T-cell (primary cell): ENCODE measurements at regions not wholly inside any gene's neighbourhood (a gene's known extent, or its start where the extent isn't known, plus 50 kb on each side); places are given as distances from the start of the nearest gene placed in this dataset.

Experiments
- ATAC-seq, 4 experiments: fragments of 200-7000 bp in 3 of 4; fragments of 150-1000 bp in 1 of 4; cut with Tn5 transposase; replicated peaks in 1 of 4; 1 replicate in 3 of 4; 2 replicates in 1 of 4; pipeline ENCODE4 v1.10.0; 2021; ENCODE audit warnings: moderate library complexity in 3 of 4, mild to moderate bottlenecking in 2 of 4, moderate number of reproducible peaks in 1 of 4
- CTCF ChIA-PET, 2 donors: fragments of 300-600 bp; sonication (Branson Sonifier 250); formaldehyde crosslinking; loops; one replicate each; lab custom pipeline; 2022; ENCODE audit warnings: antibody characterized with exemption in 2 of 2; lab: Charles Lee
- POLR2A ChIA-PET, 2 donors: fragments of 300-600 bp; sonication (Branson Sonifier 250); formaldehyde crosslinking; loops; one replicate each; lab custom pipeline; 2022; ENCODE audit warnings: antibody characterized with exemption in 2 of 2; lab: Charles Lee
- DNase-seq, 35 experiments: peaks; one replicate each; pipeline versions ENCODE4 v3.0.0 to v3.0.0-alpha.2; 2013 to 2023
- H3K27ac ChIP-seq: one replicate; pipeline ENCODE4 v1.5.1; 2013; ENCODE audit warnings: low read length
- H3K27me3 ChIP-seq, 2 experiments: replicated peaks in 1 of 2; 1 replicate in 1 of 2; 2 replicates in 1 of 2; pipeline versions ENCODE4 v1.6.1 to v1.7.0; 2013; ENCODE audit warnings: low read length in 1 of 2, mixed read lengths in 1 of 2; ENCODE audit not compliant: control insufficient read depth in 2 of 2, insufficient read depth in 2 of 2; ENCODE audit errors: extremely low read depth in 1 of 2
- H3K36me3 ChIP-seq, 2 donors: 1 replicate in 1 of 2; 2 replicates in 1 of 2; pipeline versions ENCODE4 v1.6.1 to v1.7.0; 2013; ENCODE audit warnings: low read length in 1 of 2; ENCODE audit not compliant: control insufficient read depth in 2 of 2, insufficient read depth in 1 of 2; ENCODE audit errors: extremely low read depth in 1 of 2
- H3K4me1 ChIP-seq, 2 experiments: 1 replicate in 1 of 2; 2 replicates in 1 of 2; pipeline versions ENCODE4 v1.6.1 to v1.7.0; 2013; ENCODE audit warnings: low read length in 2 of 2, mixed read lengths in 1 of 2; ENCODE audit not compliant: insufficient read depth in 2 of 2, control insufficient read depth in 1 of 2; ENCODE audit errors: extremely low read depth in 1 of 2
- H3K4me3 ChIP-seq, 2 donors: 1 replicate in 1 of 2; 2 replicates in 1 of 2; pipeline versions ENCODE4 v1.5.1 to v1.7.0; 2013; ENCODE audit warnings: mild to moderate bottlenecking in 2 of 2, low read length in 1 of 2, moderate library complexity in 1 of 2; ENCODE audit not compliant: control insufficient read depth in 1 of 2; ENCODE audit errors: extremely low read depth in 1 of 2
- H3K9me3 ChIP-seq: 2 replicates; pipeline ENCODE4 v1.7.0; 2013
- H3K27ac Mint-ChIP-seq, 2 donors: one replicate each; pipeline ENCODE4 v1.8.0; 2020 to 2021; ENCODE audit warnings: mild to moderate bottlenecking in 2 of 2, mixed read lengths in 2 of 2
- H3K27me3 Mint-ChIP-seq, 2 donors: one replicate each; pipeline ENCODE4 v1.8.0; 2021 to 2022; ENCODE audit warnings: mixed read lengths in 2 of 2
- H3K36me3 Mint-ChIP-seq: one replicate; pipeline ENCODE4 v1.8.0; 2021; ENCODE audit warnings: mixed read lengths
- H3K4me1 Mint-ChIP-seq, 3 donors: one replicate each; pipeline ENCODE4 v1.8.0; 2020 to 2022; ENCODE audit warnings: mixed read lengths in 3 of 3, mild to moderate bottlenecking in 1 of 3
- H3K4me3 Mint-ChIP-seq, 3 donors: one replicate each; pipeline ENCODE4 v1.8.0; 2020 to 2022; ENCODE audit warnings: mild to moderate bottlenecking in 3 of 3, mixed read lengths in 3 of 3, moderate library complexity in 3 of 3
- H3K9me3 Mint-ChIP-seq, 3 donors: one replicate each; pipeline ENCODE4 v1.8.0; 2020 to 2022; ENCODE audit warnings: mixed read lengths in 3 of 3
- WGBS: methylation state at CpG from one replicate; pipeline ENCODE4 v1.1.5; 2013; ENCODE audit warnings: missing lambda C conversion rate; ENCODE audit not compliant: insufficient coverage; 5-methylcytosine and 5-hydroxymethylcytosine counted together

GRCh38 chr2:236985761-236986339, 99.8 kb upstream of the COPS8 start:
- H3K27ac Mint-ChIP-seq: no peak overlapping the region
- no peak overlapping the region for H3K4me3 ChIP-seq
- peaks cover 10 to 19% (median 16%) of the 10 kb centered on the region in 3 donors for H3K9me3 Mint-ChIP-seq
- H3K9me3 ChIP-seq: no peaks in the 10 kb centered on the region
- no peak for DNase-seq
- no peaks in the 10 kb centered on the region for H3K36me3 Mint-ChIP-seq
- 87% methylated on average over 6 of the region's 7 CpGs for WGBS
- H3K27me3 ChIP-seq: peaks cover 0 to 21% of the 10 kb centered on the region in 2 experiments
- no peaks in the 10 kb centered on the region for H3K4me1 ChIP-seq
- CTCF ChIA-PET: interaction anchor here in 1 of 2 donors (0.7 kb wide), 1 partner anchor 20 kb away, joined by 3 read pairs; no protein-coding TSS in a partner anchor
- peaks cover 15 to 33% of the 10 kb centered on the region in 2 donors for H3K27me3 Mint-ChIP-seq
- no peaks in the 10 kb centered on the region for H3K36me3 ChIP-seq
- no peak overlapping the region for H3K27ac ChIP-seq
- no peaks in the 10 kb centered on the region for H3K4me1 Mint-ChIP-seq
- H3K4me3 Mint-ChIP-seq: no peak overlapping the region
- ATAC-seq: no peak
- POLR2A ChIA-PET: no interaction called here

- ChIA-PET POLR2A (no interaction called here), CTCF (no interaction called here)
- H3K36me3 Mint-ChIP-seq: no peaks in the 10 kb centered on the region
- peaks cover 0 to 20% of the 10 kb centered on the region in 2 experiments for H3K27me3 ChIP-seq
- H3K4me1 ChIP-seq: no peaks in the 10 kb centered on the region
- no peak overlapping the region for H3K27ac Mint-ChIP-seq
- peaks cover 16 to 33% of the 10 kb centered on the region in 2 donors for H3K27me3 Mint-ChIP-seq
- no peaks in the 10 kb centered on the region for H3K36me3 ChIP-seq
- WGBS: 69% methylated on average over 3 of the region's 10 CpGs
- H3K9me3 Mint-ChIP-seq: peaks cover 10 to 19% (median 16%) of the 10 kb centered on the region in 3 donors
- no peaks in the 10 kb centered on the region for H3K4me1 Mint-ChIP-seq
- H3K4me3 ChIP-seq: no peak overlapping the region
- no peak overlapping the region for H3K4me3 Mint-ChIP-seq
- DNase-seq (no peak), ATAC-seq (no peak)
- no peak overlapping the region for H3K27ac ChIP-seq
- H3K9me3 ChIP-seq: no peaks in the 10 kb centered on the region
Measured at GRCh38 chr2:236986524-236987330, 99.0 kb upstream of the COPS8 start.

DNA sequence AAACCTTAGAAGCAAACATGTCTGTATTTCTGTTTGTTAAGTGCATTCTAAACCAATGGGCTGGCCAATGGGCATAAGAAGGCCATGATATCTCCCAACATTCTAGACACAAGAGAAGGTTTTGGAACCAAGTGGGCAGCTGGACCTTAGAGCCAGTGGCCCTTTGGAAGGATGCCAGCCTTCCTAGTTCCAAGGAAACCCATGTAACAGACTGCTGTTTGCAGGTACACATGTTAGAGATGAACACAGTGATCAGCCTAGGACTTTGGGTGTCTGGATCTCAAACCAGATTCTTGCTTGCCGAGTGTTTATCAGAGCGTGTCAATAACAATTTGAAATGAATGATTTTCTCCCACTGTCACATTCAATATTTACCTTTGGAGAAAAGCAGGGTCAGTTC, 97.5 kb upstream of the COPS8 start:
- H3K9me3 Mint-ChIP-seq: peaks cover 3 to 10% (median 7%) of the 10 kb centered on the region in 3 donors
- H3K9me3 ChIP-seq: no peaks in the 10 kb centered on the region
- no peak overlapping the region for H3K4me3 Mint-ChIP-seq
- no peak for ATAC-seq
- no peaks in the 10 kb centered on the region for H3K4me1 ChIP-seq
- WGBS: no CpG with 5 or more reads among the region's 2 CpGs
- no peaks in the 10 kb centered on the region for H3K4me1 Mint-ChIP-seq
- H3K36me3 Mint-ChIP-seq: no peaks in the 10 kb centered on the region
- no peak for DNase-seq
- POLR2A ChIA-PET: no interaction called here
- peaks cover 24 to 42% of the 10 kb centered on the region in 2 donors for H3K27me3 Mint-ChIP-seq
- peaks cover 0 to 18% of the 10 kb centered on the region in 2 experiments for H3K27me3 ChIP-seq
- H3K36me3 ChIP-seq: no peaks in the 10 kb centered on the region
- H3K27ac ChIP-seq: no peak overlapping the region
- CTCF ChIA-PET: no interaction called here
- H3K27ac Mint-ChIP-seq: no peak overlapping the region
- no peak overlapping the region for H3K4me3 ChIP-seq

GRCh38 chr2:236988690-236989624, 96.7 kb upstream of the COPS8 start:
- POLR2A ChIA-PET: no interaction called here
- WGBS: 50% methylated on average over 8 of the region's 16 CpGs
- Mint-ChIP-seq H3K4me3 (no peak overlapping the region), H3K27ac (no peak overlapping the region), H3K4me1 (no peaks in the 10 kb centered on the region), H3K36me3 (no peaks in the 10 kb centered on the region), H3K9me3 (peaks cover 2 to 5% (median 3%) of the 10 kb centered on the region in 3 donors), H3K27me3 (peaks cover 26 to 44% of the 10 kb centered on the region in 2 donors)
- H3K27me3 ChIP-seq: peaks cover 0 to 21% of the 10 kb centered on the region in 2 experiments
- H3K27ac ChIP-seq: no peak overlapping the region
- no peaks in the 10 kb centered on the region for H3K36me3 ChIP-seq
- DNase-seq (no peak), ATAC-seq (no peak)
- no peak overlapping the region for H3K4me3 ChIP-seq
- no peaks in the 10 kb centered on the region for H3K9me3 ChIP-seq
- H3K4me1 ChIP-seq: no peaks in the 10 kb centered on the region
- CTCF ChIA-PET: no interaction called here

DNA sequence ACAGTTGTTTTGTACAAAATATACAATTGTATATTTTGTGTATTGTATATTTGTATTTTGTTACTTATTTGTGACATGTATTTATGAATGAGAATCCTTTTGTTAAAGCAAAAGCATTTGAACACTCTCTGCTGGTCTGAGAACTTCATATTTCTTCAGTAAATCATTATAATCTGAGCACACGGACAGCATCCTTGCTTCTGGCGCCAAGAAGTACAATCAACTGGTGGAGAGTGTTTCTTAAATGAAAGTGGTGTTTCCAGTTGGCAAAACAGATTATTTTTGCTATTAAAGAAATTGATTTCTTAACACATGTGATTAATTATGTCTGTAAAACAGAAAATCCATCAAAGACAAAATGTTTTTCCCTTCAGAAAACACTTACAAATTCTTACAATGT, 95.1 kb upstream of the COPS8 start:
- Histone ChIP-seq H3K36me3 (no peaks in the 10 kb centered on the region), H3K4me1 (no peaks in the 10 kb centered on the region), H3K27ac (no peak overlapping the region), H3K4me3 (no peak overlapping the region), H3K9me3 (no peaks in the 10 kb centered on the region), H3K27me3 (peaks cover 0 to 24% of the 10 kb centered on the region in 2 experiments)
- ChIA-PET POLR2A (no interaction called here), CTCF (no interaction called here)
- Mint-ChIP-seq H3K36me3 (no peaks in the 10 kb centered on the region), H3K4me3 (no peak overlapping the region), H3K27me3 (peaks cover 29 to 50% of the 10 kb centered on the region in 2 donors), H3K4me1 (no peaks in the 10 kb centered on the region), H3K9me3 (peaks cover 0 to 3% (median 0%) of the 10 kb centered on the region in 3 donors), H3K27ac (no peak overlapping the region)
- ATAC-seq: no peak
- no CpG with 5 or more reads among the region's 2 CpGs for WGBS
- no peak for DNase-seq

GRCh38 chr2:236991874-236992273, 93.8 kb upstream of the COPS8 start:
- CTCF ChIA-PET: no interaction called here
- DNase-seq (no peak), ATAC-seq (no peak)
- no peaks in the 10 kb centered on the region for H3K36me3 ChIP-seq
- POLR2A ChIA-PET: no interaction called here
- no peaks in the 10 kb centered on the region for H3K36me3 Mint-ChIP-seq
- no peak overlapping the region for H3K27ac Mint-ChIP-seq
- H3K9me3 Mint-ChIP-seq: no peaks in the 10 kb centered on the region
- H3K27ac ChIP-seq: no peak overlapping the region
- peaks cover 0 to 24% of the 10 kb centered on the region in 2 experiments for H3K27me3 ChIP-seq
- no peaks in the 10 kb centered on the region for H3K4me1 Mint-ChIP-seq
- no peaks in the 10 kb centered on the region for H3K4me1 ChIP-seq
- H3K4me3 ChIP-seq: no peak overlapping the region
- H3K4me3 Mint-ChIP-seq: no peak overlapping the region
- WGBS: 92% methylated on average over 1 of the region's 1 CpG
- H3K9me3 ChIP-seq: no peaks in the 10 kb centered on the region
- H3K27me3 Mint-ChIP-seq: peaks cover 32 to 57% of the 10 kb centered on the region in 2 donors
